Pancreas (tissue), 10 donors: ENCODE measurements at regions not wholly inside any gene's neighbourhood (a gene's known extent, or its start where the extent isn't known, plus 50 kb on each side); places are given as distances from the start of the nearest gene placed in this dataset.
A peak's percentile ranks its signal among the peaks of the same experiment; 100 is the strongest.

Experiments used
- ATAC-seq, 4 donors: fragments of 200-7000 bp; cut with Tn5 transposase; one replicate each; pipeline versions ENCODE4 v1.8.0 to v1.9.1; 2020; ENCODE audit warnings: mild to moderate bottlenecking in 4 of 4, moderate library complexity in 4 of 4
- DNase-seq, 6 donors: peaks; one replicate each; pipeline ENCODE4 v3.0.0-alpha.2; 2020
- FAIRE-seq: peaks from 2 replicates; lab custom pipeline; 2012; peaks lifted over from hg19 to GRCh38; lab: Jason Lieb, UNC
- H3K27ac ChIP-seq, 4 donors: fragments of 200-600 bp; sonication (generic); 1 replicate in 3 of 4; 2 replicates in 1 of 4; pipeline versions ENCODE4 v1.5.0 to v1.8.0; 2020
- H3K27me3 ChIP-seq, 4 donors: fragments of 200-600 bp; one replicate each; pipeline ENCODE4 v1.8.0; 2021
- H3K36me3 ChIP-seq, 3 donors: fragments of 200-600 bp; sonication (generic) in 1 of 3; one replicate each; pipeline versions ENCODE4 v1.5.0 to v1.8.0; 2020 to 2021
- H3K4me1 ChIP-seq, 3 donors: fragments of 200-600 bp; one replicate each; pipeline ENCODE4 v1.8.0; 2021
- H3K4me3 ChIP-seq, 4 donors: fragments of 200-600 bp; sonication (generic) in 2 of 4; one replicate each; pipeline versions ENCODE4 v1.5.0 to v1.8.0; 2020 to 2021
- H3K9me3 ChIP-seq, 4 donors: fragments of 200-600 bp; one replicate each; pipeline ENCODE4 v1.8.0; 2021
- CTCF ChIP-seq, 4 donors: fragments of 200-600 bp; sonication (generic) in 3 of 4; IDR thresholded peaks; one replicate each; pipeline versions ENCODE4 v1.5.0 to v1.8.0; 2021; ENCODE audit warnings: antibody characterized with exemption in 4 of 4
- WGBS, 2 donors: extraction: QIAGEN DNeasy Blood & Tissue Kit; methylation state at CpG; one replicate each; pipeline ENCODE4 v1.1.7; 2013; 5-methylcytosine and 5-hydroxymethylcytosine counted together
- intact Hi-C, 3 donors: fragments of 100-400 bp; cut with DNase I; formaldehyde crosslinking; loops; one replicate each; pipeline versions ENCODE4 v1.11.1 to v1.14.2; 2022
- donor health status: healthy with polysubstance abuse.
- donor health status: DM: no; HTN: no; CAD: no; lungs with moderate emphysema.
- donor health status: DM: no; HTN: no; CAD: no.
- donor health status: control.
- donor health status: control.
- donor health status: Bipolar disorder and iron deficiency.
- donor health status: DM: yes; HTN: yes; CAD: no.
- donor health status: DM: no; HTN: no; CAD: no.
- donor health status: DM: no; HTN: no; CAD: no.
- donor health status: DM: yes; HTN: yes; CAD: no.

- no peak for DNase-seq
- WGBS, 2 donors: 67 to 74% methylated on average over 14 of the region's 14 CpGs
- no peak for FAIRE-seq
- Histone ChIP-seq H3K27me3 (no peaks in the 10 kb centered on the region), H3K36me3 (no peaks in the 10 kb centered on the region), H3K4me1 (no peaks in the 10 kb centered on the region), H3K4me3 (no peak overlapping the region), H3K9me3 (no peaks in the 10 kb centered on the region), H3K27ac (no peak overlapping the region)
- TF ChIP-seq CTCF (IDR thresholded peaks at IDR 0.05): no peak
- intact Hi-C loops: no loop called here
- peak in 2 of 4 donors; percentile 42 to 45 for ATAC-seq
Observed at GRCh38 chr2:190119923-190120590, 57.5 kb upstream of the MSTN start.

- no peak for FAIRE-seq
- Histone ChIP-seq H3K4me3 (peak overlapping the region in 1 of 4 donors; percentile 34), H3K27me3 (no peaks in the 10 kb centered on the region), H3K27ac (no peak overlapping the region), H3K4me1 (no peaks in the 10 kb centered on the region), H3K9me3 (no peaks in the 10 kb centered on the region), H3K36me3 (no peaks in the 10 kb centered on the region)
- 37 to 42% methylated on average over 14 of the region's 14 CpGs for WGBS, 2 donors
- peak in 3 of 6 donors; percentile 3 to 25 (median 17) for DNase-seq
- TF ChIP-seq CTCF (IDR thresholded peaks at IDR 0.05): no peak
- peak; percentile 69 to 96 (median 86) for ATAC-seq
- intact Hi-C loops: no loop called here
Observed at GRCh38 chr2:190119257-190119656, 56.7 kb upstream of the MSTN start.

GRCh38 chr2:190117305-190117704, 54.8 kb upstream of the MSTN start:
- FAIRE-seq: no peak
- no peaks in the 10 kb centered on the region for H3K9me3 ChIP-seq

GRCh38 chr2:190113000-190113399, 50.5 kb upstream of the MSTN start:
- intact Hi-C loops: no loop called here
- no peaks in the 10 kb centered on the region for H3K36me3 ChIP-seq
- H3K9me3 ChIP-seq: no peaks in the 10 kb centered on the region
- DNase-seq (no peak), ATAC-seq (no peak), FAIRE-seq (no peak)
- no peak overlapping the region for H3K4me3 ChIP-seq
- 82 to 83% methylated on average over 2 of the region's 2 CpGs for WGBS, 2 donors
- no peak for TF ChIP-seq CTCF (IDR thresholded peaks at IDR 0.05)
- no peak overlapping the region for H3K27ac ChIP-seq
- no peaks in the 10 kb centered on the region for H3K27me3 ChIP-seq
- no peaks in the 10 kb centered on the region for H3K4me1 ChIP-seq

More at GRCh38 chr2:190117305-190117704, 54.8 kb upstream of the MSTN start:
- Histone ChIP-seq H3K4me3 (no peak overlapping the region), H3K36me3 (no peaks in the 10 kb centered on the region), H3K27ac (no peak overlapping the region), H3K4me1 (no peaks in the 10 kb centered on the region), H3K27me3 (no peaks in the 10 kb centered on the region)
- DNase-seq: no peak
- 94 to 96% methylated on average over 1 of the region's 1 CpG for WGBS, 2 donors
- ATAC-seq: no peak
- intact Hi-C loops: no loop called here
- TF ChIP-seq CTCF (IDR thresholded peaks at IDR 0.05): no peak
